OCI-LY1 (cell line): ENCODE measurements at regions not wholly inside any gene's neighbourhood (a gene's known extent, or its start where the extent isn't known, plus 50 kb on each side); places are given as distances from the start of the nearest gene placed in this dataset.

Experiments
- EZH2 ChIP-seq: fragments of 200-600 bp; sonication (generic), shearing (Covaris generic); IDR thresholded peaks from 2 replicates; pipeline ENCODE4 v1.8.0; 2017; ENCODE audit warnings: borderline replicate concordance, mixed run types, mild to moderate bottlenecking, antibody characterized with exemption, low read length, moderate library complexity, mixed read lengths
- TF ChIP-seq, protein P1 (sequence below): fragments of 200-600 bp; sonication (generic), shearing (Covaris generic); IDR thresholded peaks from 2 replicates; pipeline ENCODE4 v1.5.1; 2017; ENCODE audit warnings: mild to moderate bottlenecking, antibody characterized with exemption, low read length, moderate library complexity, mixed read lengths

DNA sequence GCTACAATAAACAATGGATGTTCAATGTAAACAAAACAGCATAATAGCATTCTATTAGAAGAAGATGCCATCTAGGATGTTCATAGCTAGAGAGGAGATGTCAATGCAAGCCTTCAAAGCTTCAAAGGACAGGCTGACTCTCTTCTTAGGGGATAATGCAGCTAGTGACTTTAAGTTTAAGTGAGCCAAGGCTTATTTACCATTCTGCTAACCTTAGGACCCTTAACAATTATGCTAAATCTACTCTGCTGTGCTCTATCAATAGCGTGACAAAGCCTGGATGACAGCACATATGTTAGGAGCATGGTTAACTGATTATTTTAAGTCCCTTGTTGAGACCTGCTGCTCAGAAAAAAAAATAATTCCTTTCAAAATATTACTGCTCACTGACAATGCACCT lies 106.0 kb upstream of the SSTR1 start:
- TF ChIP-seq, protein P1, sequence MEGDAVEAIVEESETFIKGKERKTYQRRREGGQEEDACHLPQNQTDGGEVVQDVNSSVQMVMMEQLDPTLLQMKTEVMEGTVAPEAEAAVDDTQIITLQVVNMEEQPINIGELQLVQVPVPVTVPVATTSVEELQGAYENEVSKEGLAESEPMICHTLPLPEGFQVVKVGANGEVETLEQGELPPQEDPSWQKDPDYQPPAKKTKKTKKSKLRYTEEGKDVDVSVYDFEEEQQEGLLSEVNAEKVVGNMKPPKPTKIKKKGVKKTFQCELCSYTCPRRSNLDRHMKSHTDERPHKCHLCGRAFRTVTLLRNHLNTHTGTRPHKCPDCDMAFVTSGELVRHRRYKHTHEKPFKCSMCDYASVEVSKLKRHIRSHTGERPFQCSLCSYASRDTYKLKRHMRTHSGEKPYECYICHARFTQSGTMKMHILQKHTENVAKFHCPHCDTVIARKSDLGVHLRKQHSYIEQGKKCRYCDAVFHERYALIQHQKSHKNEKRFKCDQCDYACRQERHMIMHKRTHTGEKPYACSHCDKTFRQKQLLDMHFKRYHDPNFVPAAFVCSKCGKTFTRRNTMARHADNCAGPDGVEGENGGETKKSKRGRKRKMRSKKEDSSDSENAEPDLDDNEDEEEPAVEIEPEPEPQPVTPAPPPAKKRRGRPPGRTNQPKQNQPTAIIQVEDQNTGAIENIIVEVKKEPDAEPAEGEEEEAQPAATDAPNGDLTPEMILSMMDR, result no peak
- TF ChIP-seq EZH2, result no peak
